Endothelial cell of umbilical vein (primary cell): ENCODE measurements at regions not wholly inside any gene's neighbourhood (a gene's known extent, or its start where the extent isn't known, plus 50 kb on each side); places are given as distances from the start of the nearest gene placed in this dataset.

Experiments
- BruUV-seq: library from RNA; stranded (reverse); fragments of 400-500 nt; replicated peaks from 2 replicates; lab custom pipeline; 2021; lab: Mats Ljungman, UMichigan
- CTCF ChIA-PET: fragments of 300-600, 350-600 bp; sonication (Branson Sonifier 250); formaldehyde crosslinking; loops from one replicate; lab custom pipeline; 2021; ENCODE audit warnings: antibody characterized with exemption, inconsistent platforms; lab: Charles Lee
- POLR2A ChIA-PET: fragments of 300-600, 350-600 bp; sonication (Branson Sonifier 250); formaldehyde crosslinking; loops from one replicate; lab custom pipeline; 2021; ENCODE audit warnings: antibody characterized with exemption, inconsistent platforms; lab: Charles Lee
- DNase-seq: peaks from one replicate; pipeline ENCODE4 v3.0.0-alpha.2; 2011; ENCODE audit warnings: low read depth, low spot score
- FAIRE-seq: peaks from 2 replicates; lab custom pipeline; 2011; peaks lifted over from hg19 to GRCh38; lab: Jason Lieb, UNC
- H2AFZ ChIP-seq: 2 replicates; pipeline ENCODE4 v1.6.0; 2012; ENCODE audit warnings: low read depth, low read length, control low read depth, inconsistent platforms
- H3K27ac ChIP-seq: 2 replicates; pipeline ENCODE4 v1.5.1; 2011; ENCODE audit warnings: low read depth, mild to moderate bottlenecking, control low read depth, low read length, moderate library complexity; ENCODE audit not compliant: insufficient read depth
- H3K27me3 ChIP-seq, 2 experiments: 2 replicates each; pipeline versions ENCODE4 v1.6.0 to v1.6.1; 2011; ENCODE audit warnings: low read length in 2 of 2, mixed read lengths in 1 of 2; ENCODE audit not compliant: control insufficient read depth in 2 of 2, insufficient read depth in 2 of 2
- H3K36me3 ChIP-seq, 2 experiments: 2 replicates in 1 of 2; 3 replicates in 1 of 2; pipeline ENCODE4 v1.5.1; 2011; ENCODE audit warnings: low read length in 2 of 2, mild to moderate bottlenecking in 1 of 2, moderate library complexity in 1 of 2; ENCODE audit not compliant: control insufficient read depth in 2 of 2, insufficient read depth in 2 of 2; ENCODE audit errors: extremely low read depth in 1 of 2
- H3K4me1 ChIP-seq: 3 replicates; pipeline ENCODE4 v1.5.1; 2011; ENCODE audit warnings: mild to moderate bottlenecking, low read length; ENCODE audit not compliant: control insufficient read depth, insufficient read depth; ENCODE audit errors: extremely low read depth
- H3K4me2 ChIP-seq: 2 replicates; pipeline ENCODE4 v1.6.1; 2011; ENCODE audit warnings: low read length, control low read depth, mixed read lengths; ENCODE audit not compliant: insufficient read depth
- H3K4me3 ChIP-seq, 3 experiments: fragments of 200-600 bp in 1 of 3; sonication (generic), shearing (Covaris generic) in 1 of 3; replicated peaks in 1 of 3; 2 replicates each; pipeline ENCODE4 v1.5.1; 2011 to 2016; ENCODE audit warnings: control low read depth in 3 of 3, low read length in 3 of 3, mild to moderate bottlenecking in 2 of 3, inconsistent platforms in 1 of 3, low read depth in 1 of 3, moderate library complexity in 1 of 3; ENCODE audit not compliant: insufficient read depth in 1 of 3
- H3K79me2 ChIP-seq: 2 replicates; pipeline ENCODE4 v1.6.0; 2012; ENCODE audit warnings: low read length, inconsistent platforms; ENCODE audit not compliant: control insufficient read depth, insufficient read depth
- H3K9ac ChIP-seq: replicated peaks from 2 replicates; pipeline ENCODE3; 2011; ENCODE audit warnings: low read length, control low read depth; ENCODE audit not compliant: insufficient read depth; ENCODE audit errors: extremely low read depth
- H3K9me1 ChIP-seq: replicated peaks from 3 replicates; pipeline ENCODE4 v1.6.0; 2011; ENCODE audit warnings: mild to moderate bottlenecking, low read length; ENCODE audit not compliant: control insufficient read depth, insufficient read depth; ENCODE audit errors: extremely low read depth
- H3K9me3 ChIP-seq: replicated peaks from 2 replicates; pipeline ENCODE4 v1.5.1; 2012; ENCODE audit warnings: low read length, inconsistent platforms; ENCODE audit not compliant: control insufficient read depth, insufficient read depth
- H4K20me1 ChIP-seq: replicated peaks from 2 replicates; pipeline ENCODE3; 2011; ENCODE audit warnings: mild to moderate bottlenecking, low read length; ENCODE audit not compliant: control insufficient read depth, insufficient read depth; ENCODE audit errors: extremely low read depth
- CTCF ChIP-seq, 2 donors: IDR thresholded peaks; 1 replicate in 1 of 2; 2 replicates in 1 of 2; pipeline ENCODE4 v1.5.1; 2011; ENCODE audit warnings: low read length in 2 of 2, mild to moderate bottlenecking in 2 of 2, moderate library complexity in 2 of 2, control low read depth in 1 of 2, inconsistent platforms in 1 of 2, low read depth in 1 of 2; ENCODE audit not compliant: insufficient read depth in 1 of 2; ENCODE audit errors: extremely low read depth in 1 of 2
- EZH2 ChIP-seq: IDR thresholded peaks from 2 replicates; pipeline ENCODE4 v1.6.1; 2012; ENCODE audit warnings: borderline replicate concordance, low read depth, mild to moderate bottlenecking, moderate library complexity, low read length, inconsistent platforms; ENCODE audit not compliant: severe bottlenecking
- FOS ChIP-seq: IDR thresholded peaks from 2 replicates; pipeline ENCODE4 v1.6.1; 2011; ENCODE audit warnings: mild to moderate bottlenecking, low read length, moderate library complexity, borderline replicate concordance; ENCODE audit not compliant: insufficient read depth
- GATA2 ChIP-seq: IDR thresholded peaks from 2 replicates; pipeline ENCODE4 v1.7.0; 2011; ENCODE audit warnings: low read depth, mild to moderate bottlenecking, moderate library complexity, mixed read lengths, low read length; ENCODE audit not compliant: insufficient read length, insufficient read depth
- JUN ChIP-seq: IDR thresholded peaks from 2 replicates; pipeline ENCODE4 v1.6.1; 2011; ENCODE audit warnings: borderline replicate concordance, low read depth; ENCODE audit not compliant: insufficient read length, insufficient read depth
- MYC ChIP-seq: IDR thresholded peaks from one replicate; pipeline ENCODE4 v1.6.1; 2011; ENCODE audit warnings: mild to moderate bottlenecking, low read depth, low read length
- POLR2A ChIP-seq: IDR thresholded peaks from 2 replicates; pipeline ENCODE4 v1.6.1; 2012; ENCODE audit warnings: low read depth, mild to moderate bottlenecking, control low read depth, low read length
- POLR2AphosphoS5 ChIP-seq: IDR thresholded peaks from 2 replicates; pipeline ENCODE4 v1.6.1; 2012; ENCODE audit warnings: low read depth, mild to moderate bottlenecking, control low read depth, low read length, moderate library complexity; ENCODE audit not compliant: insufficient read depth
- dilution Hi-C: fragments of 300-500 bp; cut with MboI; formaldehyde crosslinking; loops from one replicate; pipeline ENCODE4 v1.15.0; 2019; ENCODE audit warnings: low sequenced_read_pairs; ENCODE audit not compliant: extremely low pct_ligation_motif_present
- intact Hi-C: fragments of 100-400 bp; cut with micrococcal nuclease; formaldehyde crosslinking; loops from one replicate; pipeline ENCODE4 v1.10.0; 2022

DNA sequence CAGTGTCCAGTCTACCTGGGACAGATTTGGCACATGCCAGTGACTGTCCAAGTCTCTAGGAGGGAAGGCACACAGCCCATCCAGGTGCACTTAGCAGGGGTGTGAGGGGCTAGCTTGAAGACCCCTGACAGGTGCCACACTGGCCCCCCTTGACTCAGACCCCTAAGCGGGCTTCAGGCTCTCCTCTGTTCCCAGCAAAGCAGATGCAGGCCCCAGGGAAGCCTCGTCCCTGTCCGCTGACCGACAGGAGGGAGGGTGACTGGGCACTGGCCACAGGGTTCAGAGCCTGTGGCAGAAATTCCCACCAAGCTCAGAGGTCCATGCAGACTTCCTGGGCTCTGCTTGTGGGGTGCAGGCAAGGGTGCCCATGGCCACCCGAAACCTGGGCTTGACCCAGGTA is 239.8 kb upstream of the MYT1L start:
- Histone ChIP-seq H3K36me3 (no peaks in the 10 kb centered on the region), H3K27me3 (no peaks in the 10 kb centered on the region), H3K9me3 (no peaks in the 10 kb centered on the region), H3K79me2 (no peaks in the 10 kb centered on the region), H3K9ac (no peak overlapping the region), H4K20me1 (no peaks in the 10 kb centered on the region), H3K4me2 (no peak overlapping the region), H3K9me1 (no peaks in the 10 kb centered on the region), H2AFZ (no peak overlapping the region), H3K4me3 (no peak overlapping the region), H3K27ac (no peak overlapping the region), H3K4me1 (no peaks in the 10 kb centered on the region)
- dilution Hi-C loops = no loop called here
- no peak for FAIRE-seq
- intact Hi-C loops = no loop called here
- ChIA-PET CTCF (no interaction called here), POLR2A (no interaction called here)
- DNase-seq = no peak
- no peak for TF ChIP-seq MYC
- no peak for TF ChIP-seq GATA2
- no peak for TF ChIP-seq CTCF (IDR thresholded peaks at IDR 0.05; ENCODE audit: extremely low read depth in 1 of 2, insufficient read depth in 1 of 2, low read depth in 1 of 2, low read length in 2 of 2)
- TF ChIP-seq POLR2A = no peak
- TF ChIP-seq POLR2AphosphoS5 = no peak
- no peak for TF ChIP-seq FOS
- TF ChIP-seq EZH2 = no peak
- TF ChIP-seq JUN = no peak
- BruUV-seq = no TSS peak
